ENCODE measurements at regions not wholly inside any gene's neighbourhood (a gene's known extent, or its start where the extent isn't known, plus 50 kb on each side); places are given as distances from the start of the nearest gene placed in this dataset.

- no peak for TF ChIP-seq CTCF (IDR thresholded peaks at IDR 0.05)
- Histone ChIP-seq H3K27me3 (no peaks in the 10 kb centered on the region), H3K4me1 (no peaks in the 10 kb centered on the region), H3K9me3 (peaks cover 0 to 26% (median 19%) of the 10 kb centered on the region in 3 donors), H3K4me3 (no peak overlapping the region), H3K27ac (no peak overlapping the region), H3K36me3 (no peaks in the 10 kb centered on the region)
- DNase-seq = no peak
- intact Hi-C loops (cut with DNase I; ENCODE audit: low total_unique reads) = no loop called here
These were observed 129.1 kb upstream of the RNF32 start for GRCh38 chr7:156511426-156511825.

- Histone ChIP-seq H3K27ac (no peak overlapping the region), H3K4me3 (no peak overlapping the region), H3K4me1 (no peaks in the 10 kb centered on the region), H3K36me3 (no peaks in the 10 kb centered on the region), H3K9me3 (peaks cover 0 to 26% (median 19%) of the 10 kb centered on the region in 3 donors), H3K27me3 (no peaks in the 10 kb centered on the region)
- DNase-seq = no peak
- TF ChIP-seq CTCF (IDR thresholded peaks at IDR 0.05) = no peak
- intact Hi-C loops (cut with DNase I; ENCODE audit: low total_unique reads) = no loop called here
These were observed 129.6 kb upstream of the RNF32 start for GRCh38 chr7:156510966-156511365.

GRCh38 chr7:156509216-156509615, 131.4 kb upstream of the RNF32 start:
- Histone ChIP-seq H3K4me3 (no peak overlapping the region), H3K4me1 (no peaks in the 10 kb centered on the region), H3K36me3 (no peaks in the 10 kb centered on the region), H3K27me3 (no peaks in the 10 kb centered on the region), H3K9me3 (peaks cover 0 to 20% (median 19%) of the 10 kb centered on the region in 3 donors), H3K27ac (no peak overlapping the region)
- no peak for TF ChIP-seq CTCF (IDR thresholded peaks at IDR 0.05)
- intact Hi-C loops (cut with DNase I; ENCODE audit: low total_unique reads) = no loop called here
- no peak for DNase-seq

GRCh38 chr7:156505876-156506275, 134.7 kb upstream of the RNF32 start:
- DNase-seq = no peak
- no peaks in the 10 kb centered on the region for H3K4me1 ChIP-seq
- no peaks in the 10 kb centered on the region for H3K36me3 ChIP-seq
- H3K27ac ChIP-seq = no peak overlapping the region
- intact Hi-C loops (cut with DNase I; ENCODE audit: low total_unique reads) = no loop called here
- no peak overlapping the region for H3K4me3 ChIP-seq
- no peaks in the 10 kb centered on the region for H3K27me3 ChIP-seq
- H3K9me3 ChIP-seq = peaks cover 0 to 14% (median 11%) of the 10 kb centered on the region in 3 donors
- TF ChIP-seq CTCF (IDR thresholded peaks at IDR 0.05) = no peak

- TF ChIP-seq CTCF (IDR thresholded peaks at IDR 0.05) = no peak
- intact Hi-C loops (cut with DNase I; ENCODE audit: low total_unique reads) = no loop called here
- H3K27ac ChIP-seq = no peak overlapping the region
- H3K27me3 ChIP-seq = no peaks in the 10 kb centered on the region
- DNase-seq = no peak
- peaks cover 0 to 8% (median 5%) of the 10 kb centered on the region in 3 donors for H3K9me3 ChIP-seq
- no peak overlapping the region for H3K4me3 ChIP-seq
- H3K36me3 ChIP-seq = no peaks in the 10 kb centered on the region
- H3K4me1 ChIP-seq = no peaks in the 10 kb centered on the region
These were observed 135.7 kb upstream of the RNF32 start for GRCh38 chr7:156504687-156505545.
